Ovary (tissue), 3 donors: ENCODE measurements at regions not wholly inside any gene's neighbourhood (a gene's known extent, or its start where the extent isn't known, plus 50 kb on each side); places are given as distances from the start of the nearest gene placed in this dataset.

Experiments used
- CTCF ChIP-seq, 3 donors: fragments of 450-650 bp in 2 of 3; fragments of 200-600 bp in 1 of 3; IDR thresholded peaks; one replicate each; pipeline versions ENCODE4 v1.5.1 to v1.8.0; 2016 to 2022; ENCODE audit warnings: antibody characterized with exemption in 3 of 3, mild to moderate bottlenecking in 1 of 3
- POLR2A ChIP-seq: fragments of 450-650 bp; IDR thresholded peaks from one replicate; pipeline ENCODE4 v1.6.1; 2017; ENCODE audit warnings: antibody characterized with exemption, mild to moderate bottlenecking, moderate library complexity
- donor health status: DM: no; HTN: no; CAD: no.

DNA sequence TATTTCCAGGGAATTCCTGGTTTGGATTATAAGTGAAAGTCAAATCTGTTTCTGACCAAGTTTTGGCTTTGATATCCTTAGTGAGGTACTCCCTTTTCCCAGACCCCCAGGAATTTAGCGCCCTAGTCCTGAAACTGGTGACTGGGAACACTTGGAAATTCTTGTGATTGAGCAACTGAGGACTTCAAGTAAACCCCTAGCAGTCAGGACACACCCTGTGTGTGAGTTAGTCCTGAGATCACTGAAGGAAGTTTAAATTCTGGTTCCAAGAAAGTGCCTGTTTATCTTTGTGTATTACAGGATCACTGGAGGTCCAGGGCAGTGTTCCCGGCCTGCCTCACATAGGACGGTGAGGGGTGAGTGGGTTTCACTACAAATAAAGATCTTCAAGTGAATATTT, 95.1 kb upstream of the F3 start:
- TF ChIP-seq POLR2A (no peak), CTCF (IDR thresholded peaks at IDR 0.05) (no peak)
